ENCODE measurements at regions not wholly inside any gene's neighbourhood (a gene's known extent, or its start where the extent isn't known, plus 50 kb on each side); places are given as distances from the start of the nearest gene placed in this dataset.

DNA sequence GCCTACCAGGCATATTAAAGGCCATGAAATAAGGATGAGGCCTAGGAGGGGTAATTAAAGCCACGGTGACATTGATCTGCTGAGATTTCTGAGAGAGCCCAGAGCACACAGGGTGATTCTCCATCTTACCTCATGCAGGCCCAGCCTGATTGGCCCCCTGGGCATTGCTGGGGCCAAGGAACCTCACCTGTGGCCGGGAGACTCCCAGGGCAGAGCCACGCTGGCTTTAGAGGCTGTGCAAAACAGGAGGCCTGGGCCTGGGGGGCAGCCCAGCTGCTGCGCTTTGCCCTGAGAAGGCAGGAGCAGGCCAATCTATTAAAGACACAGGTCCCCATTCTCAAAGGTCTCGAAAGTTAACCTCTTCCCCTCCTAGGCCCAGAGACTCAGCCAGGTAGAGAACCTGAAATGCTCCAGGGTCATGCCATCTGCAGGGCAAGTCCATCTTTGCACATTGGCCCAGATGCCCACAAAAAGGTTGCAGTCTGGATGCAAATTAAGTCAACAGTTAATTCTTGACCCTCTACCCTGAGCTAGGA lies 1099.7 kb downstream of the BCL11B start:
- DNase-seq, result no peak
- ChIA-PET POLR2A (no interaction called here), CTCF (interaction anchor here (1.2 kb wide), 1 partner anchor 10 kb away, joined by 3 read pairs; no protein-coding TSS in a partner anchor)
- Histone ChIP-seq H3K27ac (ENCODE audit: low read depth in 2 of 2, low read length in 1 of 2) (no peak overlapping the region), H4K20me1 (ENCODE audit: insufficient read depth) (no peaks in the 10 kb centered on the region), H3K4me1 (ENCODE audit: control insufficient read depth in 1 of 2, insufficient read depth in 2 of 2, low read depth in 1 of 2, low read length in 1 of 2) (no peaks in the 10 kb centered on the region), H3K36me3 (replicated peaks in 1 of 2; ENCODE audit: control insufficient read depth in 1 of 2, insufficient read depth in 2 of 2, low read length in 1 of 2) (no peaks in the 10 kb centered on the region), H3K4me3 (ENCODE audit: low read depth in 2 of 2, low read length in 1 of 2) (no peak overlapping the region), H3K9ac (no peak overlapping the region), H3K9me2 (no peaks in the 10 kb centered on the region), H2AFZ (ENCODE audit: low read depth) (no peak overlapping the region), H3K79me2 (ENCODE audit: insufficient read depth) (no peaks in the 10 kb centered on the region), H3K27me3 (ENCODE audit: insufficient read depth) (no peaks in the 10 kb centered on the region), H3K4me2 (no peak overlapping the region), H3F3A (replicated peaks; ENCODE audit: insufficient read depth) (no peaks in the 10 kb centered on the region), H3K9me3 (no peaks in the 10 kb centered on the region)
- WGBS (ENCODE audit: low lambda C conversion rate), result 0% methylated on average over 1 of the region's 5 CpGs
- TF ChIP-seq EZH2phosphoT487 (IDR thresholded peaks at IDR 0.05; ENCODE audit: borderline replicate concordance, low read depth) (no peak), FOXM1 (IDR thresholded peaks at IDR 0.05; ENCODE audit: low read depth) (no peak), RFX5 (IDR thresholded peaks at IDR 0.05; ENCODE audit: low read length) (no peak), FOSL2 (IDR thresholded peaks at IDR 0.05; ENCODE audit: borderline replicate concordance, low read depth) (no peak)
- TF ChIP-seq, protein P1, sequence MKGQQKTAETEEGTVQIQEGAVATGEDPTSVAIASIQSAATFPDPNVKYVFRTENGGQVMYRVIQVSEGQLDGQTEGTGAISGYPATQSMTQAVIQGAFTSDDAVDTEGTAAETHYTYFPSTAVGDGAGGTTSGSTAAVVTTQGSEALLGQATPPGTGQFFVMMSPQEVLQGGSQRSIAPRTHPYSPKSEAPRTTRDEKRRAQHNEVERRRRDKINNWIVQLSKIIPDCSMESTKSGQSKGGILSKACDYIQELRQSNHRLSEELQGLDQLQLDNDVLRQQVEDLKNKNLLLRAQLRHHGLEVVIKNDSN (IDR thresholded peaks at IDR 0.05; ENCODE audit: borderline replicate concordance, low read depth), result no peak

DNA sequence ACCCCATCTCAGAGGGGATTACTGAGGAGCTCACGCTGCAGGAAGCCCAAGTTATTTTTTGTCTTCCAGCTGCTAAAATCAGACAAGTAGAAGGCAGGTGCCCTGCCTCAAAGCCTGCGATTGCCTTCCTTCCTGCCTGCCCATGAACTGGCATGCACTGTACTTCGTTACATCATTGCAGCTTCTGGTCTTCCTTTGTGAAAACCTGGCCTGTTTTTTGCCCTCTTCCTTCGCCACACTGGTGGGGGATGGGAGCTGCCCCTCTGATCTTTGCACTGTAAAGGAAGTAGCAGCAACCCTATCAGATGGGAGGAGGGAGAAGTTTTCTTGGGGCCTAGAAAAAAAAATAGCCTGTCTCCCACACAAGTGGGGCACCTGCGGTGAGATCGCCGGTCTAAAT lies 1098.7 kb downstream of the BCL11B start:
- ChIA-PET CTCF (interaction anchor here (1.2 kb wide), 1 partner anchor 11 kb away, joined by 3 read pairs; no protein-coding TSS in a partner anchor), POLR2A (no interaction called here)
- Histone ChIP-seq H3K9me2 (no peaks in the 10 kb centered on the region), H2AFZ (ENCODE audit: low read depth) (no peak overlapping the region), H3K9ac (no peak overlapping the region), H3K27ac (ENCODE audit: low read depth in 2 of 2, low read length in 1 of 2) (no peak overlapping the region), H3K27me3 (ENCODE audit: insufficient read depth) (no peaks in the 10 kb centered on the region), H3K9me3 (no peaks in the 10 kb centered on the region), H3K36me3 (replicated peaks in 1 of 2; ENCODE audit: control insufficient read depth in 1 of 2, insufficient read depth in 2 of 2, low read length in 1 of 2) (no peaks in the 10 kb centered on the region), H4K20me1 (ENCODE audit: insufficient read depth) (no peaks in the 10 kb centered on the region), H3K79me2 (ENCODE audit: insufficient read depth) (no peaks in the 10 kb centered on the region), H3F3A (replicated peaks; ENCODE audit: insufficient read depth) (no peaks in the 10 kb centered on the region), H3K4me2 (no peak overlapping the region), H3K4me3 (ENCODE audit: low read depth in 2 of 2, low read length in 1 of 2) (no peak overlapping the region), H3K4me1 (ENCODE audit: control insufficient read depth in 1 of 2, insufficient read depth in 2 of 2, low read depth in 1 of 2, low read length in 1 of 2) (no peaks in the 10 kb centered on the region)
- 5% methylated on average over 7 of the region's 7 CpGs for WGBS (ENCODE audit: low lambda C conversion rate)
- TF ChIP-seq, protein P2, sequence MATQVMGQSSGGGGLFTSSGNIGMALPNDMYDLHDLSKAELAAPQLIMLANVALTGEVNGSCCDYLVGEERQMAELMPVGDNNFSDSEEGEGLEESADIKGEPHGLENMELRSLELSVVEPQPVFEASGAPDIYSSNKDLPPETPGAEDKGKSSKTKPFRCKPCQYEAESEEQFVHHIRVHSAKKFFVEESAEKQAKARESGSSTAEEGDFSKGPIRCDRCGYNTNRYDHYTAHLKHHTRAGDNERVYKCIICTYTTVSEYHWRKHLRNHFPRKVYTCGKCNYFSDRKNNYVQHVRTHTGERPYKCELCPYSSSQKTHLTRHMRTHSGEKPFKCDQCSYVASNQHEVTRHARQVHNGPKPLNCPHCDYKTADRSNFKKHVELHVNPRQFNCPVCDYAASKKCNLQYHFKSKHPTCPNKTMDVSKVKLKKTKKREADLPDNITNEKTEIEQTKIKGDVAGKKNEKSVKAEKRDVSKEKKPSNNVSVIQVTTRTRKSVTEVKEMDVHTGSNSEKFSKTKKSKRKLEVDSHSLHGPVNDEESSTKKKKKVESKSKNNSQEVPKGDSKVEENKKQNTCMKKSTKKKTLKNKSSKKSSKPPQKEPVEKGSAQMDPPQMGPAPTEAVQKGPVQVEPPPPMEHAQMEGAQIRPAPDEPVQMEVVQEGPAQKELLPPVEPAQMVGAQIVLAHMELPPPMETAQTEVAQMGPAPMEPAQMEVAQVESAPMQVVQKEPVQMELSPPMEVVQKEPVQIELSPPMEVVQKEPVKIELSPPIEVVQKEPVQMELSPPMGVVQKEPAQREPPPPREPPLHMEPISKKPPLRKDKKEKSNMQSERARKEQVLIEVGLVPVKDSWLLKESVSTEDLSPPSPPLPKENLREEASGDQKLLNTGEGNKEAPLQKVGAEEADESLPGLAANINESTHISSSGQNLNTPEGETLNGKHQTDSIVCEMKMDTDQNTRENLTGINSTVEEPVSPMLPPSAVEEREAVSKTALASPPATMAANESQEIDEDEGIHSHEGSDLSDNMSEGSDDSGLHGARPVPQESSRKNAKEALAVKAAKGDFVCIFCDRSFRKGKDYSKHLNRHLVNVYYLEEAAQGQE (IDR thresholded peaks at IDR 0.05; ENCODE audit: low read depth, low read length), result no peak
- TF ChIP-seq RFX5 (IDR thresholded peaks at IDR 0.05; ENCODE audit: low read length), result no peak
- no peak for TF ChIP-seq GATA2 (CRISPR knock-in tag; IDR thresholded peaks at IDR 0.05)
- TF ChIP-seq EZH2phosphoT487 (IDR thresholded peaks at IDR 0.05; ENCODE audit: borderline replicate concordance, low read depth), result no peak
- no peak for TF ChIP-seq JUND (IDR thresholded peaks at IDR 0.05)
- TF ChIP-seq, protein P3, sequence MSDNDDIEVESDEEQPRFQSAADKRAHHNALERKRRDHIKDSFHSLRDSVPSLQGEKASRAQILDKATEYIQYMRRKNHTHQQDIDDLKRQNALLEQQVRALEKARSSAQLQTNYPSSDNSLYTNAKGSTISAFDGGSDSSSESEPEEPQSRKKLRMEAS (IDR thresholded peaks at IDR 0.05; ENCODE audit: low read depth), result no peak
- TF ChIP-seq SIN3A (IDR thresholded peaks at IDR 0.05; ENCODE audit: borderline replicate concordance, low read depth, low read length), result no peak
- TF ChIP-seq SMC3 (IDR thresholded peaks at IDR 0.05; ENCODE audit: low read depth, low read length), result no peak
- no peak for TF ChIP-seq RAD21 (IDR thresholded peaks at IDR 0.05; ENCODE audit: low read length)
- no peak for TF ChIP-seq NRF1 (IDR thresholded peaks at IDR 0.05; ENCODE audit: low read depth, low read length)
- TF ChIP-seq MXI1 (IDR thresholded peaks at IDR 0.05; ENCODE audit: low read depth, low read length), result no peak
- no peak for TF ChIP-seq GABPA (IDR thresholded peaks at IDR 0.05; ENCODE audit: low read depth)
- TF ChIP-seq ELF1 (IDR thresholded peaks at IDR 0.05), result no peak
- no peak for TF ChIP-seq RCOR1 (IDR thresholded peaks at IDR 0.05; ENCODE audit: low read length)
- TF ChIP-seq POLR2AphosphoS5 (IDR thresholded peaks at IDR 0.05; ENCODE audit: low read depth, low read length), result no peak
- no peak for TF ChIP-seq FOXM1 (IDR thresholded peaks at IDR 0.05; ENCODE audit: low read depth)
- TF ChIP-seq CHD2 (IDR thresholded peaks at IDR 0.05; ENCODE audit: low read length, partially characterized antibody), result no peak
- TF ChIP-seq TCF12 (IDR thresholded peaks at IDR 0.05), result no peak
- no peak for TF ChIP-seq MEF2A (IDR thresholded peaks at IDR 0.05; ENCODE audit: borderline replicate concordance, low read depth)
- DNase-seq, result no peak

Measured in SK-N-SH (cell line).